ENCODE measurements at regions not wholly inside any gene's neighbourhood (a gene's known extent, or its start where the extent isn't known, plus 50 kb on each side); places are given as distances from the start of the nearest gene placed in this dataset.

DNA sequence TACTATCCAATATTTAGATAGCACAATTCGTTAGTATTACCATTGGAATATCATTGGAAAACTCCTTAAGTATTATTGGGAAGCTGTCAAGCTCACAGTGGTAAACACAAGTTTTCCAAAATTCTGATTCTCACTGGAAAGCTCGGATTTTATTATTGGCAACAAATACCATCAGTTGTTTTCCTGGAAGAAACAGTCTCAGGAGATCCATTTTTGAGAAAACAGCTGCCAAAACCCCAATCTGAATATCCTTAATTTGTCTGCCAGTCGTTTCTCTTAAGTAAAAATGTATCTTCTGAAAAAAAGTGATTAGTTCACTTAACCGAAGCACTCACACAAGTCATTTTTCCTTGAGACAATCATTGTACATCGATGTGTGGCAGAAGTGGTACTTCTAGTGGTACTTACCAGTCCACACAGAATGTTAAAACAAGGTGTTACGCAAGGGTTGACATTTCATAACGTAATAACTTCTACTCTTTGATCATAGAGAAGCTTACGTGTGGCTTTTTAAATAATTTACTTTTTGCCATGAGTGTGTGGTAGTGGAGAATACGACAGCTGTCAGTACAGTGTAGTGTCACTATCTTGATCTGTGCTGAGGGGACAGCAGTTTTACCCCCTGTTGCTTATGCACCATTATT is 74.9 kb downstream of the FAM43A start:
- TF ChIP-seq, protein P1, sequence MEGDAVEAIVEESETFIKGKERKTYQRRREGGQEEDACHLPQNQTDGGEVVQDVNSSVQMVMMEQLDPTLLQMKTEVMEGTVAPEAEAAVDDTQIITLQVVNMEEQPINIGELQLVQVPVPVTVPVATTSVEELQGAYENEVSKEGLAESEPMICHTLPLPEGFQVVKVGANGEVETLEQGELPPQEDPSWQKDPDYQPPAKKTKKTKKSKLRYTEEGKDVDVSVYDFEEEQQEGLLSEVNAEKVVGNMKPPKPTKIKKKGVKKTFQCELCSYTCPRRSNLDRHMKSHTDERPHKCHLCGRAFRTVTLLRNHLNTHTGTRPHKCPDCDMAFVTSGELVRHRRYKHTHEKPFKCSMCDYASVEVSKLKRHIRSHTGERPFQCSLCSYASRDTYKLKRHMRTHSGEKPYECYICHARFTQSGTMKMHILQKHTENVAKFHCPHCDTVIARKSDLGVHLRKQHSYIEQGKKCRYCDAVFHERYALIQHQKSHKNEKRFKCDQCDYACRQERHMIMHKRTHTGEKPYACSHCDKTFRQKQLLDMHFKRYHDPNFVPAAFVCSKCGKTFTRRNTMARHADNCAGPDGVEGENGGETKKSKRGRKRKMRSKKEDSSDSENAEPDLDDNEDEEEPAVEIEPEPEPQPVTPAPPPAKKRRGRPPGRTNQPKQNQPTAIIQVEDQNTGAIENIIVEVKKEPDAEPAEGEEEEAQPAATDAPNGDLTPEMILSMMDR (IDR thresholded peaks at IDR 0.05), result no peak
- TF ChIP-seq RFX5 (IDR thresholded peaks at IDR 0.05) (no peak), ESRRA (IDR thresholded peaks at IDR 0.05; ENCODE audit: borderline replicate concordance, low read length) (no peak), BHLHE40 (IDR thresholded peaks at IDR 0.05; ENCODE audit: low read depth, low read length) (no peak), EP300 (IDR thresholded peaks at IDR 0.05) (no peak)
- TF ChIP-seq, protein P2, sequence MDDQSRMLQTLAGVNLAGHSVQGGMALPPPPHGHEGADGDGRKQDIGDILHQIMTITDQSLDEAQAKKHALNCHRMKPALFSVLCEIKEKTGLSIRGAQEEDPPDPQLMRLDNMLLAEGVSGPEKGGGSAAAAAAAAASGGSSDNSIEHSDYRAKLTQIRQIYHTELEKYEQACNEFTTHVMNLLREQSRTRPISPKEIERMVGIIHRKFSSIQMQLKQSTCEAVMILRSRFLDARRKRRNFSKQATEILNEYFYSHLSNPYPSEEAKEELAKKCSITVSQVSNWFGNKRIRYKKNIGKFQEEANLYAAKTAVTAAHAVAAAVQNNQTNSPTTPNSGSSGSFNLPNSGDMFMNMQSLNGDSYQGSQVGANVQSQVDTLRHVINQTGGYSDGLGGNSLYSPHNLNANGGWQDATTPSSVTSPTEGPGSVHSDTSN (IDR thresholded peaks at IDR 0.05), result no peak

All from A549 (cell line).